Parathyroid adenoma (tissue), 2 donors: ENCODE measurements at regions not wholly inside any gene's neighbourhood (a gene's known extent, or its start where the extent isn't known, plus 50 kb on each side); places are given as distances from the start of the nearest gene placed in this dataset.

ENCODE experiments used
- H2AFZ ChIP-seq: fragments of 300-600 bp; sonication (generic); one replicate; pipeline ENCODE4 v1.7.0; 2017; ENCODE audit warnings: antibody characterized with exemption, mild to moderate bottlenecking
- H3K27ac ChIP-seq: fragments of 300-600 bp; sonication (generic); one replicate; pipeline ENCODE4 v1.7.0; 2017
- H3K27me3 ChIP-seq: fragments of 300-600 bp; sonication (generic); one replicate; pipeline ENCODE4 v1.7.0; 2017; ENCODE audit warnings: low read length; ENCODE audit not compliant: control insufficient read depth, insufficient read depth
- H3K36me3 ChIP-seq: fragments of 300-600 bp; sonication (generic); one replicate; pipeline ENCODE4 v1.7.0; 2017; ENCODE audit warnings: low read length; ENCODE audit not compliant: control insufficient read depth, insufficient read depth
- H3K4me1 ChIP-seq: fragments of 300-600 bp; sonication (generic); one replicate; pipeline ENCODE4 v1.7.0; 2017; ENCODE audit warnings: control low read depth
- H3K4me2 ChIP-seq: fragments of 300-600 bp; sonication (generic); one replicate; pipeline ENCODE4 v1.7.0; 2017; ENCODE audit warnings: low read length
- H3K4me3 ChIP-seq: fragments of 300-600 bp; sonication (generic); one replicate; pipeline ENCODE4 v1.7.0; 2017; ENCODE audit warnings: low read depth, low read length
- H3K79me2 ChIP-seq: fragments of 300-600 bp; sonication (generic); one replicate; pipeline ENCODE4 v1.7.0; 2017; ENCODE audit warnings: control low read depth
- H3K9ac ChIP-seq: fragments of 300-600 bp; sonication (generic); one replicate; pipeline ENCODE4 v1.7.0; 2017; ENCODE audit warnings: mild to moderate bottlenecking
- H3K9me3 ChIP-seq: fragments of 300-600 bp; sonication (generic); one replicate; pipeline ENCODE4 v1.7.0; 2017; ENCODE audit warnings: low read length; ENCODE audit not compliant: control insufficient read depth
- CTCF ChIP-seq: fragments of 300-600 bp; sonication (generic); IDR thresholded peaks from one replicate; pipeline ENCODE4 v1.7.0; 2017; ENCODE audit warnings: antibody characterized with exemption, mild to moderate bottlenecking
- donor health status: primary hyperparathyroidism.

GRCh38 chr5:60370508-60370907, 329.5 kb downstream of the DEPDC1B start:
- H3K27ac ChIP-seq, result no peak overlapping the region
- H3K4me3 ChIP-seq, result no peak overlapping the region
- peak overlapping the region; percentile 10 for H2AFZ ChIP-seq
- no peaks in the 10 kb centered on the region for H3K79me2 ChIP-seq
- TF ChIP-seq CTCF, result no peak
- H3K27me3 ChIP-seq, result no peaks in the 10 kb centered on the region
- no peaks in the 10 kb centered on the region for H3K36me3 ChIP-seq
- H3K9me3 ChIP-seq, result no peaks in the 10 kb centered on the region
- peaks cover 15% of the 10 kb centered on the region for H3K4me1 ChIP-seq
- H3K4me2 ChIP-seq, result no peak overlapping the region
- H3K9ac ChIP-seq, result no peak overlapping the region

GRCh38 chr5:60369391-60369790, 330.6 kb downstream of the DEPDC1B start:
- Histone ChIP-seq H3K4me1 (peaks cover 13% of the 10 kb centered on the region), H3K9me3 (no peaks in the 10 kb centered on the region)

GRCh38 chr5:60368100-60368499, 331.9 kb downstream of the DEPDC1B start:
- H3K36me3 ChIP-seq, result no peaks in the 10 kb centered on the region
- no peak overlapping the region for H3K4me2 ChIP-seq
- H3K4me1 ChIP-seq, result peaks cover 8% of the 10 kb centered on the region
- H3K79me2 ChIP-seq, result no peaks in the 10 kb centered on the region
- no peak for TF ChIP-seq CTCF
- no peak overlapping the region for H3K4me3 ChIP-seq
- no peak overlapping the region for H2AFZ ChIP-seq
- H3K27me3 ChIP-seq, result no peaks in the 10 kb centered on the region
- H3K9ac ChIP-seq, result no peak overlapping the region
- H3K9me3 ChIP-seq, result no peaks in the 10 kb centered on the region
- H3K27ac ChIP-seq, result no peak overlapping the region

More at GRCh38 chr5:60369391-60369790, 330.6 kb downstream of the DEPDC1B start:
- Histone ChIP-seq H2AFZ (no peak overlapping the region), H3K4me2 (no peak overlapping the region), H3K36me3 (no peaks in the 10 kb centered on the region), H3K9ac (no peak overlapping the region), H3K27me3 (no peaks in the 10 kb centered on the region), H3K4me3 (no peak overlapping the region), H3K27ac (no peak overlapping the region), H3K79me2 (no peaks in the 10 kb centered on the region)
- no peak for TF ChIP-seq CTCF

GRCh38 chr5:60366489-60366888, 333.5 kb downstream of the DEPDC1B start:
- no peak overlapping the region for H3K4me3 ChIP-seq
- no peak overlapping the region for H3K27ac ChIP-seq
- no peak overlapping the region for H2AFZ ChIP-seq
- no peaks in the 10 kb centered on the region for H3K4me1 ChIP-seq
- no peaks in the 10 kb centered on the region for H3K27me3 ChIP-seq
- H3K4me2 ChIP-seq, result no peak overlapping the region
- no peak overlapping the region for H3K9ac ChIP-seq
- no peaks in the 10 kb centered on the region for H3K79me2 ChIP-seq
- TF ChIP-seq CTCF, result no peak
- H3K9me3 ChIP-seq, result no peaks in the 10 kb centered on the region
- no peaks in the 10 kb centered on the region for H3K36me3 ChIP-seq

GRCh38 chr5:60365001-60365400, 335.0 kb downstream of the DEPDC1B start:
- Histone ChIP-seq H2AFZ (no peak overlapping the region), H3K4me2 (no peak overlapping the region), H3K27ac (no peak overlapping the region), H3K4me1 (no peaks in the 10 kb centered on the region), H3K27me3 (no peaks in the 10 kb centered on the region), H3K79me2 (no peaks in the 10 kb centered on the region), H3K36me3 (no peaks in the 10 kb centered on the region), H3K4me3 (no peak overlapping the region), H3K9me3 (no peaks in the 10 kb centered on the region), H3K9ac (no peak overlapping the region)
- no peak for TF ChIP-seq CTCF
